GM12878 (cell line): ENCODE measurements at regions not wholly inside any gene's neighbourhood (a gene's known extent, or its start where the extent isn't known, plus 50 kb on each side); places are given as distances from the start of the nearest gene placed in this dataset.

Source experiments
- ATAC-seq: fragments of 200-7000 bp; cut with Tn5 transposase; 3 replicates; pipeline ENCODE4 v1.9.1; 2020; ENCODE audit warnings: mild to moderate bottlenecking, moderate library complexity
- BruUV-seq: library from RNA; stranded (reverse); fragments of 400-500 nt; replicated peaks from 2 replicates; lab custom pipeline; 2021; lab: Mats Ljungman, UMichigan
- CTCF ChIA-PET: fragments of 300-600 bp; sonication (Branson Sonifier 250); formaldehyde crosslinking; extraction: SDS; loops from one replicate; lab custom pipeline; 2021; ENCODE audit warnings: inconsistent platforms; lab: Yijun Ruan, JAX
- POLR2A ChIA-PET: fragments of 350-600 bp; formaldehyde crosslinking; extraction: SDS; loops from one replicate; lab custom pipeline; 2021; ENCODE audit warnings: inconsistent platforms; lab: Charles Lee
- RAD21 ChIA-PET: fragments of 300-600 bp; sonication (Branson Sonifier 250); formaldehyde crosslinking; loops from one replicate; lab custom pipeline; 2023; ENCODE audit warnings: antibody characterized with exemption; ENCODE audit not compliant: unreplicated experiment; lab: Charles Lee
- SMC1A ChIA-PET: fragments of 300-600 bp; sonication (Branson Sonifier 250); formaldehyde crosslinking; loops from one replicate; lab custom pipeline; 2023; ENCODE audit not compliant: unreplicated experiment, uncharacterized antibody; lab: Charles Lee
- DNase-seq: peaks from one replicate; pipeline ENCODE4 v3.0.0-alpha.2; 2011; ENCODE audit warnings: low read depth, low spot score
- FAIRE-seq: peaks from 3 replicates; lab custom pipeline; 2011; peaks lifted over from hg19 to GRCh38; lab: Jason Lieb, UNC
- H2AFZ ChIP-seq: 2 replicates; pipeline ENCODE4 v1.6.0; 2011; ENCODE audit warnings: low read depth, low read length, control low read depth; ENCODE audit not compliant: control insufficient read depth
- H3K27ac ChIP-seq: 2 replicates; pipeline ENCODE4 v1.5.1; 2011; ENCODE audit warnings: control low read depth; ENCODE audit not compliant: control insufficient read depth, insufficient read depth
- H3K27me3 ChIP-seq, 2 experiments: replicated peaks in 1 of 2; 2 replicates each; pipeline versions ENCODE4 v1.6.0 to v1.6.1; 2011; ENCODE audit warnings: low read length in 1 of 2; ENCODE audit not compliant: control insufficient read depth in 2 of 2, insufficient read depth in 2 of 2
- H3K36me3 ChIP-seq, 2 experiments: 2 replicates each; pipeline ENCODE4 v1.5.1; 2011; ENCODE audit warnings: low read length in 1 of 2; ENCODE audit not compliant: control insufficient read depth in 2 of 2, insufficient read depth in 2 of 2
- H3K4me1 ChIP-seq: 2 replicates; pipeline ENCODE4 v1.6.1; 2011; ENCODE audit warnings: mild to moderate bottlenecking, low read length, moderate library complexity, mixed read lengths; ENCODE audit not compliant: control insufficient read depth, insufficient read depth
- H3K4me2 ChIP-seq: 2 replicates; pipeline ENCODE4 v1.6.0; 2011; ENCODE audit warnings: control low read depth; ENCODE audit not compliant: control insufficient read depth, insufficient read depth
- H3K4me3 ChIP-seq: fragments of 200-600 bp; sonication (generic); 2 replicates; pipeline ENCODE4 v1.5.1; 2016
- H3K79me2 ChIP-seq: 2 replicates; pipeline ENCODE4 v1.6.0; 2011; ENCODE audit warnings: low read length; ENCODE audit not compliant: control insufficient read depth, insufficient read depth
- H3K9ac ChIP-seq: 2 replicates; pipeline ENCODE4 v1.8.0; 2011; ENCODE audit warnings: low read length, control low read depth, mixed read lengths; ENCODE audit not compliant: control insufficient read depth, insufficient read depth
- H3K9me3 ChIP-seq: replicated peaks from 3 replicates; pipeline ENCODE4 v1.5.1; 2011; ENCODE audit warnings: mild to moderate bottlenecking, low read length; ENCODE audit not compliant: control insufficient read depth, insufficient read depth
- H4K20me1 ChIP-seq: 2 replicates; pipeline ENCODE4 v1.6.0; 2011; ENCODE audit not compliant: control insufficient read depth, insufficient read depth
- CEBPZ ChIP-seq: fragments of 150-350 bp; IDR thresholded peaks from 2 replicates; pipeline ENCODE4 v1.6.1; 2016; ENCODE audit warnings: low read depth, low read length
- ELK1 ChIP-seq: IDR thresholded peaks from 2 replicates; pipeline ENCODE4 v1.6.1; 2012; ENCODE audit warnings: low read depth, low read length, improper control_type of control experiment
- EZH2 ChIP-seq: IDR thresholded peaks from 2 replicates; pipeline ENCODE4 v1.6.1; 2012; ENCODE audit warnings: low read depth, mild to moderate bottlenecking, control low read depth, inconsistent platforms, low read length, borderline replicate concordance; ENCODE audit not compliant: control insufficient read depth
- HDGF ChIP-seq: fragments of 450-650 bp; IDR thresholded peaks from 2 replicates; pipeline ENCODE4 v1.6.1; 2016; ENCODE audit warnings: antibody characterized with exemption
- REST ChIP-seq: IDR thresholded peaks from 2 replicates; pipeline ENCODE4 v1.6.1; 2012; ENCODE audit warnings: mild to moderate bottlenecking, low read depth, low read length
- TCF12 ChIP-seq: IDR thresholded peaks from 2 replicates; pipeline ENCODE4 v1.6.1; 2011; ENCODE audit warnings: low read depth, mild to moderate bottlenecking, low read length
- YBX1 ChIP-seq: fragments of 450-650 bp; IDR thresholded peaks from 2 replicates; pipeline ENCODE4 v1.6.1; 2016; ENCODE audit warnings: antibody characterized with exemption
- ZNF217 ChIP-seq: fragments of 450-650 bp; IDR thresholded peaks from 2 replicates; pipeline ENCODE4 v1.6.1; 2017; ENCODE audit warnings: antibody characterized with exemption, mild to moderate bottlenecking
- WGBS: methylation state at CpG from one replicate; pipeline ENCODE4 v1.1.6; 2016; ENCODE audit warnings: low lambda C conversion rate; ENCODE audit not compliant: insufficient replicate concordance, insufficient coverage; ENCODE audit errors: missing lambda C conversion rate; 5-methylcytosine and 5-hydroxymethylcytosine counted together
- in situ Hi-C: fragments of 300-500 bp; cut with MboI; formaldehyde crosslinking; loops from 9 replicates; pipeline ENCODE4 v1.14.3; 2018; ENCODE audit warnings: mixed read lengths
- intact Hi-C: fragments of 100-400 bp; cut with micrococcal nuclease; formaldehyde crosslinking; loops from one replicate; pipeline ENCODE4 v1.14.2; 2022; ENCODE audit not compliant: unreplicated experiment
- TF ChIP-seq, protein P1 (sequence below): fragments of 450-650 bp; IDR thresholded peaks from 2 replicates; pipeline ENCODE4 v1.6.1; 2018; ENCODE audit warnings: mild to moderate bottlenecking, low read depth, moderate library complexity; ENCODE audit not compliant: partially characterized antibody
- TF ChIP-seq, protein P2 (sequence below), 3 experiments: IDR thresholded peaks in 2 of 3; conservative IDR thresholded peaks in 1 of 3; 2 replicates each; pipeline ENCODE4 v1.5.1; 2011; ENCODE audit warnings: low read depth in 3 of 3, low read length in 3 of 3, mild to moderate bottlenecking in 3 of 3, control low read depth in 2 of 3, moderate library complexity in 2 of 3, inconsistent platforms in 1 of 3, mixed read lengths in 1 of 3; ENCODE audit not compliant: control insufficient read depth in 2 of 3, insufficient read depth in 1 of 3; ENCODE audit errors: extremely low read depth in 1 of 3

- ChIA-PET RAD21 (interaction anchor here (0.6 kb wide), 1 partner anchor 114 kb away, joined by 3 read pairs; no protein-coding TSS in a partner anchor), SMC1A (no interaction called here), CTCF (interaction anchor here (1.0 kb wide), 1 partner anchor 31 kb away, joined by 4 read pairs; no protein-coding TSS in a partner anchor), POLR2A (no interaction called here)
- ATAC-seq: no peak
- Histone ChIP-seq H3K79me2 (no peaks in the 10 kb centered on the region), H3K9me3 (no peaks in the 10 kb centered on the region; the same call in 2 of the 3 replicates), H2AFZ (no peak overlapping the region), H4K20me1 (no peaks in the 10 kb centered on the region), H3K9ac (no peak overlapping the region), H3K27me3 (no peaks in the 10 kb centered on the region), H3K4me2 (no peak overlapping the region), H3K4me1 (no peaks in the 10 kb centered on the region), H3K27ac (no peak overlapping the region), H3K36me3 (no peaks in the 10 kb centered on the region), H3K4me3 (no peak overlapping the region)
- no TSS peak for BruUV-seq
- TF ChIP-seq, protein P1, sequence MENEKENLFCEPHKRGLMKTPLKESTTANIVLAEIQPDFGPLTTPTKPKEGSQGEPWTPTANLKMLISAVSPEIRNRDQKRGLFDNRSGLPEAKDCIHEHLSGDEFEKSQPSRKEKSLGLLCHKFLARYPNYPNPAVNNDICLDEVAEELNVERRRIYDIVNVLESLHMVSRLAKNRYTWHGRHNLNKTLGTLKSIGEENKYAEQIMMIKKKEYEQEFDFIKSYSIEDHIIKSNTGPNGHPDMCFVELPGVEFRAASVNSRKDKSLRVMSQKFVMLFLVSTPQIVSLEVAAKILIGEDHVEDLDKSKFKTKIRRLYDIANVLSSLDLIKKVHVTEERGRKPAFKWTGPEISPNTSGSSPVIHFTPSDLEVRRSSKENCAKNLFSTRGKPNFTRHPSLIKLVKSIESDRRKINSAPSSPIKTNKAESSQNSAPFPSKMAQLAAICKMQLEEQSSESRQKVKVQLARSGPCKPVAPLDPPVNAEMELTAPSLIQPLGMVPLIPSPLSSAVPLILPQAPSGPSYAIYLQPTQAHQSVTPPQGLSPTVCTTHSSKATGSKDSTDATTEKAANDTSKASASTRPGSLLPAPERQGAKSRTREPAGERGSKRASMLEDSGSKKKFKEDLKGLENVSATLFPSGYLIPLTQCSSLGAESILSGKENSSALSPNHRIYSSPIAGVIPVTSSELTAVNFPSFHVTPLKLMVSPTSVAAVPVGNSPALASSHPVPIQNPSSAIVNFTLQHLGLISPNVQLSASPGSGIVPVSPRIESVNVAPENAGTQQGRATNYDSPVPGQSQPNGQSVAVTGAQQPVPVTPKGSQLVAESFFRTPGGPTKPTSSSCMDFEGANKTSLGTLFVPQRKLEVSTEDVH: no peak
- TF ChIP-seq CEBPZ (no peak), ELK1 (no peak), REST (no peak), TCF12 (no peak), YBX1 (no peak), HDGF (no peak), ZNF217 (no peak), EZH2 (no peak)
- TF ChIP-seq, protein P2, sequence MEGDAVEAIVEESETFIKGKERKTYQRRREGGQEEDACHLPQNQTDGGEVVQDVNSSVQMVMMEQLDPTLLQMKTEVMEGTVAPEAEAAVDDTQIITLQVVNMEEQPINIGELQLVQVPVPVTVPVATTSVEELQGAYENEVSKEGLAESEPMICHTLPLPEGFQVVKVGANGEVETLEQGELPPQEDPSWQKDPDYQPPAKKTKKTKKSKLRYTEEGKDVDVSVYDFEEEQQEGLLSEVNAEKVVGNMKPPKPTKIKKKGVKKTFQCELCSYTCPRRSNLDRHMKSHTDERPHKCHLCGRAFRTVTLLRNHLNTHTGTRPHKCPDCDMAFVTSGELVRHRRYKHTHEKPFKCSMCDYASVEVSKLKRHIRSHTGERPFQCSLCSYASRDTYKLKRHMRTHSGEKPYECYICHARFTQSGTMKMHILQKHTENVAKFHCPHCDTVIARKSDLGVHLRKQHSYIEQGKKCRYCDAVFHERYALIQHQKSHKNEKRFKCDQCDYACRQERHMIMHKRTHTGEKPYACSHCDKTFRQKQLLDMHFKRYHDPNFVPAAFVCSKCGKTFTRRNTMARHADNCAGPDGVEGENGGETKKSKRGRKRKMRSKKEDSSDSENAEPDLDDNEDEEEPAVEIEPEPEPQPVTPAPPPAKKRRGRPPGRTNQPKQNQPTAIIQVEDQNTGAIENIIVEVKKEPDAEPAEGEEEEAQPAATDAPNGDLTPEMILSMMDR (IDR thresholded peaks at IDR 0.05 in 2 of 3, conservative IDR thresholded peaks at IDR 0.05 in 1 of 3; ENCODE audit: control insufficient read depth in 2 of 3, extremely low read depth in 1 of 3, insufficient read depth in 1 of 3, low read depth in 3 of 3, low read length in 3 of 3): no peak
- in situ Hi-C loops: no loop called here
- no peak for FAIRE-seq
- intact Hi-C loops: no loop called here
- WGBS: 15% methylated on average over 2 of the region's 2 CpGs
- DNase-seq: no peak
Measured at GRCh38 chr6:166075186-166075585, 92.5 kb downstream of the TBXT start.
